ENCODE measurements at regions not wholly inside any gene's neighbourhood (a gene's known extent, or its start where the extent isn't known, plus 50 kb on each side); places are given as distances from the start of the nearest gene placed in this dataset.

- TF ChIP-seq CTCF (IDR thresholded peaks at IDR 0.05 in 4 of 5, conservative IDR thresholded peaks at IDR 0.05 in 1 of 5) (no peak), POLR2A (IDR thresholded peaks at IDR 0.05) (no peak)
Measured at GRCh38 chr10:118827053-118827452, 72.3 kb upstream of the CACUL1 start.

Data from gastrocnemius medialis (tissue), 4 donors.